ENCODE measurements at regions not wholly inside any gene's neighbourhood (a gene's known extent, or its start where the extent isn't known, plus 50 kb on each side); places are given as distances from the start of the nearest gene placed in this dataset.

DNA sequence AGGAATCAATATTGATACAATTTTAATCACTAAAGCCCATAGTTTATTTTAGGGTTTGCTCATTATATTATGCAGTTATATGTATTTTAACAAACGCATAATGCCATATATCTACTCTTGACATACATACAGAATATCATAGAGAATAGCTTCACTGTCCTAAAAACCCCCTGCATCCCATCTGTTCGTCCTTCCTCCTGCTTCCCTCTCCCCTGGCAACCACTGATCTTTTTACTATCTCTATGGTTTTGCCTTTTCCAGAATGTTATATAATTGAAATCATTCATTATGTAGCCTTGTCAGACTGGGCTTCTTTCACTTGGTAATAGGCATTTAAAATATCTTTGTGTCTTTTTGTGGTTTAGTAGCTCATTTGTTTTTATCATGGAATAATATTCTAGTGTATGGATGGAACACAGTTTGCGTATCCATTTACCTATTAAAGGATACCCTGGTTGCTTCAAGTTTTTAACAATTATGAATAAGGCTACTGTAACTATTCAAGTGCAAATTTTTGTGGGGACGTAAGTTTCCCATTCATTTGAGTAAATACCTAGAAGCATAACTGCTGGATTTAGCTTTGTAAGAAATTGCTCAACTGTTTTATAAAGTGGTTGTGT lies 801.6 kb upstream of the GCFC2 start:
- H3K4me3 ChIP-seq (ENCODE audit: low read depth, low read length): no peak overlapping the region
- TF ChIP-seq, protein P1, sequence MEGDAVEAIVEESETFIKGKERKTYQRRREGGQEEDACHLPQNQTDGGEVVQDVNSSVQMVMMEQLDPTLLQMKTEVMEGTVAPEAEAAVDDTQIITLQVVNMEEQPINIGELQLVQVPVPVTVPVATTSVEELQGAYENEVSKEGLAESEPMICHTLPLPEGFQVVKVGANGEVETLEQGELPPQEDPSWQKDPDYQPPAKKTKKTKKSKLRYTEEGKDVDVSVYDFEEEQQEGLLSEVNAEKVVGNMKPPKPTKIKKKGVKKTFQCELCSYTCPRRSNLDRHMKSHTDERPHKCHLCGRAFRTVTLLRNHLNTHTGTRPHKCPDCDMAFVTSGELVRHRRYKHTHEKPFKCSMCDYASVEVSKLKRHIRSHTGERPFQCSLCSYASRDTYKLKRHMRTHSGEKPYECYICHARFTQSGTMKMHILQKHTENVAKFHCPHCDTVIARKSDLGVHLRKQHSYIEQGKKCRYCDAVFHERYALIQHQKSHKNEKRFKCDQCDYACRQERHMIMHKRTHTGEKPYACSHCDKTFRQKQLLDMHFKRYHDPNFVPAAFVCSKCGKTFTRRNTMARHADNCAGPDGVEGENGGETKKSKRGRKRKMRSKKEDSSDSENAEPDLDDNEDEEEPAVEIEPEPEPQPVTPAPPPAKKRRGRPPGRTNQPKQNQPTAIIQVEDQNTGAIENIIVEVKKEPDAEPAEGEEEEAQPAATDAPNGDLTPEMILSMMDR (IDR thresholded peaks at IDR 0.05; ENCODE audit: low read depth, low read length): no peak

DNA sequence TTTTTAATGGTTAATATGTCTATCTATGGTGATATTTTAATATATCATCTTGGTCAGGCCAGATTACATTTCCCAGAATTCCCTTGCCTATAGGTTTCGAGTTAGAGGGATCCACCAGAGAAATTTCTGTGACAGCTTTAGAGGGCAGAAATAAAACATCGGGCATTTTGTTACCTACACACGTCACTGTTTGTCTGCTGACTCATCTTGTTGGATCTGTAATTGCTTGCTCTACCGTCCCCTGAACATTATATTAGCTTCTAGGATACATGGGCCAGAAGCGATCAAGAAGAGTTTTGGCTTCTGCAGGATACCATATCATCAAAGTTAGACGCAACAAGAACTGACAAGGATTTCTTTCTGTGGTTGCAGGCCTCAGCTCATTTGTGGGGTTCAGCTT lies 795.8 kb upstream of the GCFC2 start:
- H3K4me3 ChIP-seq (ENCODE audit: low read depth, low read length): no peak overlapping the region
- TF ChIP-seq, protein P1 (IDR thresholded peaks at IDR 0.05; ENCODE audit: low read depth, low read length): no peak

DNA sequence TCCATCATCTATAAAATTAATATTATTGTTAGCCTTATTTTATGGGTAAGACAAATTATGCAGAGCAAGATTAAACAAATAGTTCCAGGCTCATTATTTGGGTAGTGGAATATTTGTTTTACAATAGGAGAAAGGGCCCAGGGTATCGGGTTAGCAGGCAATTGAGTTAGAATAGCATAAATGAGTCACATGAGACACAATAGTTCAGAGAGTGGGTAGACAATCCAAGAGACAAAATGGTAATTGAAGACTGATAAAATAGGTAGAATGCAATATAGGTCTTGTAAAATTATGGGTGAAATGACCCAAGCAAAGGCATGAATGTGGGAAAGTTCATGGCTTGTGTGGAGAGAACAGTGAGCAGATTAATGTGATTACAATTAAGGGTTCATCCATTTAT lies 790.9 kb upstream of the GCFC2 start:
- TF ChIP-seq, protein P1 (IDR thresholded peaks at IDR 0.05; ENCODE audit: low read depth, low read length): no peak

DNA sequence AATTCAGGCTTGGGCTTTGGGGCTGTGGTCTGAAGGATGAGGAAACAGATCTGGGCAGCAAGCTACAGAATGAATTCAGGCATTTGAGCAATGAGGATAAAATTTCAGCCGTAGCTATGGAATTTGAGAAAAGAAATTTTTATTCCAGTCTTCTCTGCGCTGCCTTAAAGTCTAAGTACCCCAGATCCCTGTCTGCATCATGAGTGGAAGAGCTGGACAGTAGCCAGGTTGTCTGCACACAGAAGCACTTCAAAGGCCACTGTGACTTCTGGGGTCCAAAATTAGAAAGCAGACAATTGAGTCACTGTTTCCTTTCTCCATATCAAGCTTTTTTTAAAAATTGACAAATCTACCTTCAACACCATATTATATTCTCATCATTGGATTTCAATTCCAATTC lies 787.6 kb upstream of the GCFC2 start:
- H3K4me3 ChIP-seq (ENCODE audit: low read depth, low read length): no peak overlapping the region
- TF ChIP-seq, protein P1 (IDR thresholded peaks at IDR 0.05; ENCODE audit: low read depth, low read length): no peak

More for the DNA sequence above, 790.9 kb upstream of the GCFC2 start:
- no peak overlapping the region for H3K4me3 ChIP-seq (ENCODE audit: low read depth, low read length)

DNA sequence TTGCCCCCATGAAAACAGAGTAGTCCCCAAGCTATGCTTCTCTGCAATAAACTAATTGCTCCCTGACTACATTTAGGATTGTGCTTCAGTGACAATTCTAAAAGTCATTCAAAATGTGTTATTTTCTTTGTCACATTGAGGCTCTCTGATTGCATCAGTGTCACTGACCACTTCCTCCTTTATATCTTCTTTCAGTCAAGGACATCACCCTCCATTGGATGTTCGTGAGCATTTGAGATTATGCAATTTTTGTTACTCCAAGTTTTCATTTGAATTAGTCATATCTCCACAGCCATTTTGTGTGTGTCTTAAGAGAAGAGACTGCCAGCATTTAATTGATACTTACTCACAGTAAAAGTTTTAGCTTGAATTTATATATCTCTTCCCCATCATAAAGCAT lies 780.8 kb upstream of the GCFC2 start:
- TF ChIP-seq, protein P1 (IDR thresholded peaks at IDR 0.05; ENCODE audit: low read depth, low read length): no peak
- H3K4me3 ChIP-seq (ENCODE audit: low read depth, low read length): no peak overlapping the region

DNA sequence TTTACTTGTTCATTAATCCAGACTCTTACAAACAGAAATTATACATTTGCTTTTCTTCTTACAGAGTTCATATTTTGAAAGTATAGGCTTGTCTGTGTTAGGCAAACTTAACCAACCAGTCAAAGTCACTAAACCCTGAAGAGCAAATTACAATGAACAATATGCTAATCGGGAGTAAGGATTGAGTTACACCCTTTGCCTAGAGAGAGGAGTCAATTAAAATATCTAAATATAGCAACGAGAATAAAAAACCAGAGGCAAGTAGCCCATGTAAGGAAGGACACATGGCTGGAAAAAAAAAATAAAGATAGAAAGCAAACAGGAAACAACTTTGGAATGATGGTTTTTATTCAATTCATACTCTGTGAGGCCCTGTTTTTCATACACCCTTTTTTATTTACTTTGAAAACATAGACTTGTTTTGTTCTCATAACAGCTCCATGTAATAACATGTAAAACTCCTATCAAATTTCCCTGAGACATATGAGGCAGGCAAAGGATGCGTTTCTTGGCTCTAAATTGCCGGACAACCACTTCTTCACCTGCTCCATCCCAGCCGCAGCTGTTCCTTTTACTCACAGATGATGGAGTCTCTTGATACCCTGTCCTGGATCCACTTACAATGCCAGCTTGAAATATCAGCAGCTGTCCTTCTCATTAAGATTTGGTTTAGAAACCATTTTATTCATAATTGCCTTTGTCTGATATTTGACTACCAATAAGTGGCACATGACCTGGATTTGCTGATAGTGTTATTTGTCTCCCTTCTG lies 767.7 kb upstream of the GCFC2 start:
- no peak overlapping the region for H3K4me3 ChIP-seq (ENCODE audit: low read depth, low read length)
- TF ChIP-seq, protein P1 (IDR thresholded peaks at IDR 0.05; ENCODE audit: low read depth, low read length): no peak

DNA sequence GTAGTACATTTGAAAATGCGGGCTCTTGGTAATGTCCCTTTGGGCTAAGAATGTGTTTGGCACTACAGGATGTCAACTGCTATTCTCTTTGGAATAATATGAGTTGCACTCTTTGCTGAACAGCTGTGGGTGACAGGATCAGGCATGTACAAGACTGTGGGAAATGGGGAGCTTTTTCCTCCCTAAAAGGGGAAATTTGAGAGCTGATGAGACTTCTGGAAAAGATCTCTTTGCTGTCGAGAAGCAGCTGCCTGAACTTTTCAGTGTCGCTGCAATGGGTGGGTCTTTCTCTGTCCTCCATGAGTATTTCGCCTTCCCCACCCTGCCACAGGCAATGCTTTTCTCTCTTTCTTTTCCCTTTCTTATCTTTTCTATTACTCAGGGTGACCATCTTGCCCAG lies 762.2 kb upstream of the GCFC2 start:
- TF ChIP-seq, protein P1 (IDR thresholded peaks at IDR 0.05; ENCODE audit: low read depth, low read length): no peak
- no peak overlapping the region for H3K4me3 ChIP-seq (ENCODE audit: low read depth, low read length)

All from WI38 (cell line).